HG03442 (cell line): ENCODE measurements at regions not wholly inside any gene's neighbourhood (a gene's known extent, or its start where the extent isn't known, plus 50 kb on each side); places are given as distances from the start of the nearest gene placed in this dataset.

Experiments
- ATAC-seq: cut with Tn5 transposase; IDR thresholded peaks from one replicate; pipeline ENCODE4 v1.9.1; 2021; ENCODE audit warnings: mild to moderate bottlenecking, moderate library complexity; ENCODE audit not compliant: unreplicated experiment

DNA sequence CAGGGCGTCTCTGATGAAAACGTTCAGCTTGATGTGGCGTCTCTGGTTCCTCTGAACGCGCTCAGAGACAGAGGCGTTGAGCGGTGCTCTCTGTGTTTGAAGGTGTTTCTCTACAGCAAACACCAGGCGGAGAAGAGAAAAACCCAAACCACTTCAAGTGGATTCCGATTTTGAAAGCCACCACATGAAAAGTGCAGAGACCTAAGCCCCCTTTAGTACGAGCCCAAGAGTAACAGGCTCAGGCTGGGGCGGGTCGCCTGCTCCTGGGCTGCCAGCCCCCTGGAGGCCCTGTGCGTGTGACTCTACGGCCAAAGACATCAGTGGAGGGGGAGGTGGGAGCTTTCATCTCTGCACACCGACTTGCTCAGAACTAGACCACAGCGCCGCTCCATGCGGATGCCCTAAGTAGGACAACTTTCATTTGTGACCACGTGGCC is 328.4 kb downstream of the MAF start:
- ATAC-seq = no peak

DNA sequence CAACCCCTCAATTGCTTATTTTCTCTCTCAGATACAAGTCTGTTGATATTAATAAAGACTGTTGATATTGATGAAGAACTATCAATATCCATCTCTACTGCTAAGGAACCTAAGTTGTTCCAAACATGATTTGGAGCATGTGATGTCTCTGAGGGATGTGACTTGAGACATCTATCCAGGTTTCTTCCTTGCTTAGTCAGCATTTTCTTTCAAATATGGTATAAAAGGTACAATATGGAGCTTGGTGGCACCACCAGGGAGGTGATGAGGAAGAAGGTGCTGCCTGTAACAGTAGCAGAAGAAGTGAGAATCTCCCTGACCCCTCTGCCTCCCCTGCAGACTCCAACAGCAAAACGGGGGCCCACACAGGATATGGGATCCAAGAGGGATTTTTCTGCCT is 329.0 kb downstream of the MAF start:
- ATAC-seq = no peak

DNA sequence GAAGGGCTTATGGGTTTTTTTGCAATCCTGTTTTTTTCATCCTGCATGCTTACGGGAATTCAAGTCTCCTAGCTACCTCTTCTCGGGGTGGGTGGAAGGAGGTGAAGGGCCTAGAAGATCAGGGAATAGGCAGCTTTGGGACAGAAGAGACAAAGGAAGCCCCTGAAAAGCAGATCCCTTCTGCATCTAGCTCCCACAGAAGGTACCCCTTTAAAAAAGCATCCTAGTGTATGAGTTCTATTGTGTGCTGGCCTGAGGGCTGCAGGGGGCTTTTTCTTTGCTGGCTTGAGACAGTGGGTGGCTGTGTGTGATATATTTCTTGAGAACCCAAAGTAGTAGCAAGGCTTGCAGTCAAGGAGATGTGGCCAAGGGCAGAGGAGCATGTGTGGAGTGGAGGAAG is 330.5 kb downstream of the MAF start:
- ATAC-seq = no peak

DNA sequence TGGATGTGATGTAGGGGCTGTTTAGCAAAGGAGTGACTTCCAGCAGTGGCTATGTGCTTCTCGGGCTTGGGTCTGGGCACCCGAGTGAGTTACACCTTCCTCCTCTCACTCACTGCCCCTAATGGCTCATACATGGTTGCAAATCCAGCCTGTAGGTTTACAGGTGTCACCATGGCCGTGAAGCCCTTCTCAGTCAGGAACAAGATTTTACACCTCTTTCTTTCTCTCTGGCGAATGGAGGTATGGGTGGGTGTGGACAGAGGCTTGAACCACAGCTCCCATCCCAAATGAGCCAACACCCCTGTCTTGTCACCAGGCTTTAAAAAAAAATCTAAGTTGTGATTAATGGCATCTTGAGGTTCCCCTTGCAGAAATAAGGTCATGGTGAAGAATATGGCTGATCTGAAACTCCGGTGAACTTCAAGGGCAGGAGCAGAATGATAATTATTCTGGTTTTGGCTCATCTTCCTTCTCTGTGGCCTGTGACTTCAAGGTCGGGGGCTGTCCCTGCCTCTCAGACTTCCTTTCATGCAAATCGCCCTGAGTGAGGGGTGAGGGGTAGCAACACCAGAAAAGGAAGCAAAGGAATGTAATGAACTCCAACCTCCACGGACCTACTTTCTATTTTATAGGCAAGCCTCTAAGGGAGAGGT is 331.2 kb downstream of the MAF start:
- ATAC-seq = peak; percentile 96

DNA sequence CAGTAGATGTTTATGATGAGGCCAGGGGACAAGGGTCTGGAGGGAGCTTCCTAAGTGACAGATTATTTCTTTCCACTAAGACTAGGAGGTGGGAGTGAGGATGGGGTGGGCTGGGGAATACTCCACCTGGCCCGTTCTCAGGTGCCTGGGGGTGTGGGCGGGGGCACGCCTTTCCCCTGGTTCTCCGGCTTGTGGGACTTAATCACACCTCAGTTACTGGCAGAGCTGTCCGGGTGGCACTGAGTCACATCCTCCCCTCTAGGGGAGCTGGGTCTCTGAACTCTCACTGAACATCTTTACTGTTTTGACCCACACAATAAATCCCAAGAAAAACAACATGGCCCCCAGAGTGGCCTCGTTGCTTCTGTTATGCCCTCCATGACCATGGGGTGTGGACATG is 332.8 kb downstream of the MAF start:
- ATAC-seq = no peak

DNA sequence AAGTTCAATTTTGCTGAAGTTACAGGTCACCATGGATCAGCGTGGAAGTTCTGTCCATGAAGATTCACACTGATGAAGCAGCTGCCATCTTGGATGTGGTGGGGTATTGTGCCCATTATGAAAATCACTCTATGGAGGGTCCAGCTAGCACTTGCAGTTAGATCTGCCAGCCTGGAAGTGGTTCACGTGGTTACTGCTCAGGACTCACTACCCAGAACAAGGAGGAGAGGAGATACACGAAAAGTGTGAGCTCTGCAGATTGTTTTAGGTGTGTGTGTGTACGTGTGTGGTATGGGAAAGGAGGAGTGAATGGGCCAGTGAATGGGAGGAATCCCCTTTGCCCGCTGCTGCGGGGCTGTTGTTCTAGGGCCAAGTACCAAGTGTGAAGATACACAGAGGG is 333.4 kb downstream of the MAF start:
- no peak for ATAC-seq

DNA sequence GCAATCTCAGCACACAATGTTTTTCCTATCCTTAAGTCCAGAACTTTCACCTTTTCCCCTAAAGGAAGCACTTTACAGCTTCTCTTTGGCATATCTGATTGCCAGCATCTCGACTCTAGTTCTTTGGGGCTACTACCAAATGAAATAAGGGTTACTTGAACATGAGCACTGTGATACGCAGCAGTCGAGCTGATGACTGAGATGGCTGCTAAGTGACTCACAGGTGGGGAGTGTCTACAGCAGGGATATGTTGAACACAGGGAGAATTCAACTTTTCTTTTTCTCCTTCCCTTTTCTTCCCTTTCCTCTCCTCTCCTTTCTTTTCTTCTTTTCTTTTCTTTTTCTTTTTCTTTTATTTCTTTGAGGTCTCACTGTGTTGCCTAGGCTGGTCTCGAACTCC is 334.8 kb downstream of the MAF start:
- no peak for ATAC-seq

DNA sequence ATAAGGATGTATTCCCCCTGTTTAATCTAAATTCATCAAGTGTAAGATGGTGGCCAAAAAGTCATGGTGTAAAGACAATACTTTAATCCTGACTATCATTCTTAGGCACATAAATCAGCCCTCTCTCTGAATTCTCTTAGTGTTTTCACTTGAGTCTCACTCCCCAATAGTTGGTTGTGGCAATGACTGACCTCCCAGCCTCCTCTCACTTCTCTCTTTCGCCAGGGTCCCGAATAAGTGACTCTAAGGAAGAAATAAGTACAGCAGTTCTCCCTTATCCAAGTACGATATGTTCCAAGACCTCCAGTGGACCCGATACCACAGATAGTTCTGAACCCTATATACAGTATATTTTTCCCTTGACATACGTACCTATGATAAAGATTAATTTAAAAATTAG is 335.3 kb downstream of the MAF start:
- ATAC-seq = no peak

DNA sequence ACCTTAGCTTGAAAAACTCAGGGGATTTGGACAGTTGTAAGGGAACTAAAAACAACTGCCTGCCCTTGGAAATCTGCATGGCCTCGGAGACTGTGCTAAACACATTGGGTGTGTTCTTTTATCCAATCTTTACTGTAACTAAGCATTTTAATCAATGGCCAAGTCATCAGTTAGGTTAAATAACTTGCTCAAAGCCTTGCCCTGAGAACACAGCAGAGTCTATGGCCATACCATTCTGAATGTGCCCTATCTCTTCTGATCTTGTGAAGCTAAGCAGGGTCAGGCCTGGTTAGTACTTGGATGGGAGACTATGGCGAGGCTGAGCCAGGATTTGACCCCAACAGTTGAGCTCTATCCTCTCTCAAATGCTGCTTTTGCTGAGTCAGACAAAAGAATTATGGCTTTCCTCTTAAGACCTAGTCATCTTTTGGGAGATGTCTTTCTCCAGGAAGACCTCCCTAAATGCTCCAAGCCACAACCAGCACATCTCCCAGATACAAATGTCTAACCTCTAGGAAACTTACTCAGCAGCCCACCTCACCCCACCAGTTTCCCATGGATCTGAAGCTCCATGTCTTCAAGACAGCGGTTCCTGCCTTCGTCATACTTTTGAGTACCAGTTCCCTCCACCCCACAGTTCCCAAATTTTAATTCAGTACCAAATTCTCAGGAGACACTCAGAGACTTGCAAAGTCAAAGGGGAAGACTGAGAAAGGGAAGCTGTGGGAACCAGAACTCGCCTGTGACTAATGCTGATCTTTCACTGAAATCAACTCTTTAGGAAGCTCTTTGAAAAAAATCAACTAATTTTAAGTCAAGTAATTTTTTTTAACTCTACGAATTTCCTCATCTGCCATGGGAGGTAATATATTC is 336.1 kb downstream of the MAF start:
- ATAC-seq = no peak

DNA sequence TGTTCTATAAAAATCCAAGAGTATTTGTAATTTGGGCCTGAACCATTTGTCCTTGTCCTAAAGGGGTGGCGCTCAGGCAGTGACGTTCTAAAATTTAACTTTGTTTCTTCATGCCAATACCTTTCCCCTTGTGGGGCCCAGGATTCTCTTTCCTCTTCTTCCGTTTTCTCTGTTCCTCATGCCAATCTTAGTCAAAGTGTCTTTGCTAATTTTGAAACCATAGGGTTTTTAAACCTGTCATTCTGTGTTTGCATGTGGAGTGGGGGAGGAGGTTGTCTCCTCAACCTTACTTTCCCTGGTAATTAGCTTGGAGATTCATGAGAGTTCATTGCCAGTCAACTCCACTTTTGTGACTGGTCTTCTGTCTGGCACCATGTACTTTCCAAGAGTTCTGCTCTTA is 337.1 kb downstream of the MAF start:
- no peak for ATAC-seq
